Adipose tissue (tissue), 3 donors: ENCODE measurements at regions not wholly inside any gene's neighbourhood (a gene's known extent, or its start where the extent isn't known, plus 50 kb on each side); places are given as distances from the start of the nearest gene placed in this dataset.
"Not testable (repeated sequence)": the region's sequence is repeated elsewhere in the genome, so short reads cannot be mapped to it uniquely, and the experiment has no call there.

Experiments used
- H3K27ac ChIP-seq: one replicate; pipeline ENCODE4 v1.5.1; 2013; ENCODE audit warnings: low read depth, low read length
- WGBS, 3 donors: extraction: QIAGEN DNeasy Blood & Tissue Kit; methylation state at CpG; one replicate each; pipeline ENCODE4 v1.1.7; 2013; 5-methylcytosine and 5-hydroxymethylcytosine counted together
- donor health status: healthy with polysubstance abuse.
- donor health status: Bipolar disorder and iron deficiency.
- donor health status: healthy.

- 67 to 71% (median 67%) methylated on average over 1 of the region's 1 CpG for WGBS, 3 donors
- no peak overlapping the region for H3K27ac ChIP-seq
Observed at GRCh38 chr4:82255657-82256056, 118.1 kb downstream of the HNRNPD start.

GRCh38 chr4:82248903-82249632, 124.7 kb downstream of the HNRNPD start:
- 45 to 59% (median 55%) methylated on average over 4 of the region's 4 CpGs for WGBS, 3 donors

DNA sequence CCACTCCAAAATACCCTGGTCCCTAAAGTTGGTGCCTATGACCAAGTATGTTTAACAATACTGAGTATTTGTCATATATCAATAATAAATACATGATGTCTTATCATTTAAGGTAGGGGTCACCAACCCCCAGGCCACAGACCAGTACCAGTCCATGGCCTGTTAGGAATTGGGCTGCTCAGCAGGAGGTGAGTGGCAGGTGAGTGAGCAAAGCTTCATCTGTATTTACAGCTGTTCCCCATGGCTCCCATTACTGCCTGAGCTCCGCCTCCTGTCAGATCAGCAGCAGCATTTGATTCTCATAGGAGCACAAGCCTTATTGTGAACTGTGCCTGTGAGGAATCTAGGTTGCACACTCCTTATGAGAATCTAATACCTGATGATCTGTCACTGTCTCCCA, 126.2 kb downstream of the HNRNPD start:
- 93 to 96% (median 94%) methylated on average over 1 of the region's 1 CpG for WGBS, 3 donors
- no peak overlapping the region for H3K27ac ChIP-seq

More at GRCh38 chr4:82248903-82249632, 124.7 kb downstream of the HNRNPD start:
- no peak overlapping the region for H3K27ac ChIP-seq

- WGBS, 3 donors = 48 to 63% (median 53%) methylated on average over 3 of the region's 3 CpGs
- H3K27ac ChIP-seq = no peak overlapping the region
Observed at GRCh38 chr4:82247171-82247570, 126.6 kb downstream of the HNRNPD start.

GRCh38 chr4:82241534-82241933, 132.3 kb downstream of the HNRNPD start:
- 82 to 95% (median 94%) methylated on average over 2 of the region's 2 CpGs for WGBS, 3 donors
- H3K27ac ChIP-seq = no peak overlapping the region

GRCh38 chr4:82240410-82240809, 133.4 kb downstream of the HNRNPD start:
- 87 to 92% (median 92%) methylated on average over 7 of the region's 7 CpGs for WGBS, 3 donors
- no peak overlapping the region for H3K27ac ChIP-seq

DNA sequence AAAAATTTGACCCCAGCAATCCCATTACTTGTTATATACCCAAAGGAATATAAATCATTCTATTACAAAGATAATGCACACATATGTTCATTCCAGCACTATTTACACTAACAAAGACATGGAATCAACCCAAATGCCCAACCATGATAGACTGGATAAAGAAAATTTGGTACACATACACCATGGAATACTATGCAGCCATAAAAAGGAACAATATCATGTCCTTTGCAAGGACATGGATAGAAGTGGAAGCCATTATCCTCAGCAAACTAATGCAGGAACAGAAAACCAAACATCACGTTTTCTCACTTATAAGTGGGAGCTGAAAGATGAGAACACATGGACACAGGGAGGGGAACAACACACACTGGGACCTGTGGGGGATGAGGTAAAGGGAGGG, 136.6 kb downstream of the HNRNPD start:
- H3K27ac ChIP-seq = not testable (repeated sequence)
- 65 to 79% (median 79%) methylated on average over 1 of the region's 1 CpG for WGBS, 3 donors

DNA sequence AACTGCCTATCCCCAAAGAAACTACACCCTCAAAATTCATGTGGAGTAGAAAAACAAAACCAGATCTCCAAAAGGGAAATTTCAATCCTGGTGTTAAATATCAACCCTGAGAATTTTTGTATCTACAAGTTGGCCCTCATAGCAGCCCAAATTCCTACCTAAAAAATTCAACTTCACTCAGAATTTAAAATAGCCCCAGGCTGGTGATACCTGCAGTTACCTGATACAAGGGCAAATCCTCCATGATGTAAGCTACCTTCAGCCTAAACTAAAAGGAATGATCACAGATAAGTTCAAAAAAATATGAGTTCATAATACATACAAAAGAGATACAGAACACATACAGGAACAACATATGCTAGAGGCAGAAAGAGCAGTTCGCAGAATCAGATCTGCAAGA, 138.4 kb downstream of the HNRNPD start:
- H3K27ac ChIP-seq = no peak overlapping the region
- WGBS, 3 donors = 76 to 86% (median 81%) methylated on average over 1 of the region's 1 CpG

DNA sequence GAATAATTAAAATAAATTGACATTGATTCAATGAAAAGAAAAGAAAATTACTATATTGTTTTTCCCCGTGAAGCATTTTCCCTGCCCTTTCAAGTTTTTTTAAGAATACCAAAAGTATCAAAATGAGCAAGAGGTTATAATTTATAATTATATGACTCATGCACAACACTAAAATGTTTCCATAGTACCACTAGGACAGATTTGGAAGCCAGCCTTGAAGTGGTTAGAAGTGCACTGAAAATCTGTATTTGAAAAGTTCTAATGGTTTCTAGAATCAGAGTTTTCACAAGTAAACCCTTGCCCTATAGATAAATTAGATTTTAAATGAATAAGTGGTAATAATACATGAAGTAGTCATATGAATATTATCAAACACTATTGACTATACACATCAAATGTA, 140.9 kb downstream of the HNRNPD start:
- 67 to 71% (median 70%) methylated on average over 1 of the region's 1 CpG for WGBS, 3 donors
- no peak overlapping the region for H3K27ac ChIP-seq

DNA sequence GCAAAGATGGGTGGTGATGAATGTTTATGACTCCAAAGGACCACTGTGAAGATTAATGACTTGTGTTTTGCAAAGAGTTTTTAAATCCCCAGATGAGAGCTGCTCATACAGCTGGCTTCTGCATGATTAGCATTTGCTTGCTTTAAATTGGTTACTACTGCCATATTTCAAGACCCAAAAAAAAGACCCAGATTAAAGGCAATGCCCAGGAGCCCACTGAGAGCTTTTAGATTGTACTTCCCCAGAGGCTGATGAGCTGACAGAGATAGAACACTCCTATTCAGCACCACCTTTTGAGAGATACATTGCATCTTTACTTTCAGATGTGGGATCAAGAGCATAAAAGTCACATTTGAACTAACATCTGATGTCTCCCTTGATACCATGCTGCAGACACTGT, 142.0 kb downstream of the HNRNPD start:
- no peak overlapping the region for H3K27ac ChIP-seq

DNA sequence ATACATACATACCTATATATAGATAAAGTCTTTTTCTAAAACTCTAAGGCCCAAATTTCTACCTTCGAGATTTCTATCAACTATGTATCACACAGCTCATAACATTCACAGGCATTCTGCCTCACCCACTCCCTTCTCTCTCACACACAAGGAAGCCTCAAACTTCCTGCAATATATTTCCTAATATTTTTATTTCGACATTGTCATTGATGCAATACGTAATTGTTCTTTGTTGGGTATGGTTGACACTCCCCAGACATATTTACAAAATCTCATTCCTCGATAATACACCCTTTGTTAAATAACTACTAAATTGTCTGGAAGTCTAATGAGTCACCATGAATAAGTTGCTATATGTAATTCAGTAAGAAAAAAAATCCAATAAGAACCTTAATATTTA, 143.5 kb downstream of the HNRNPD start:
- 53 to 71% (median 56%) methylated on average over 4 of the region's 4 CpGs for WGBS, 3 donors
- H3K27ac ChIP-seq = no peak overlapping the region

DNA sequence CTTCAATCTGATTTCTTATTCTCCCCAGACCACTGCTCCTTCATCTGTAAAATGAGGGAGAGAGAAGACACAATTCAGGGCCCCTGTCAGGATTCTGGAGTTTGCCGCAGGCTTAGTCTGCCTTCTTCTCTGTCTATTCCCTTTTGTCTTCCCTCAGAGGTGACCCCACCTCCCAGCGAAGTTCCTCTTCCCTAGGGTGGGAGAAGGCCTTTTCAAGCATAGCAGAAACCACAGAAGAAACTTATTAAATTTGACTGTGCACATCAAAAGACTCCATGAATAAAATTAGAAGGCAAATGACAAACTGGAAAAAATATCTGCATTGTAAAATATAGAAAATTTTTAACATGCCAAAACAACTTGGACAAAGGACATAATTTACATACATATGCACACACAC, 148.8 kb downstream of the HNRNPD start:
- 68 to 75% (median 70%) methylated on average over 2 of the region's 2 CpGs for WGBS, 3 donors

DNA sequence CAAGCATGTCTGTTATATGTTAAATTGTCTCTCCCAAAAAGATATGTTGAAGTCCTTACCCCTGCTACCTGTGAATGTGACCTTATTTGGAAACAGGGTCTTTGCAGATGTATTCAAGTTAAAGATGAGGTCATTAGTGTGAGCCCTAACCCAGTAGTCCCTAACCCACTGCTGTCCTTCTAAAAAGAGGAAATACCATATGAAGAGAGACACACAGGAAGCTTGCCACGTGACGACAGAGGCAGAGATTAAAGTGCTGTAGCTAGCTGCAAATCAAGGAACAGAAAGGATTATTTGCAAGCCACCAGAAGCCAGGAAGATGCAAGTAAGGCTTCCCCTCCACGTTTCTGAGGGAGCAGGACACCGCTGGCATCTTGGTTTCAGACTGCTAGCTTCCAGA, 150.1 kb downstream of the HNRNPD start:
- WGBS, 3 donors = 15 to 21% (median 19%) methylated on average over 4 of the region's 4 CpGs
- no peak overlapping the region for H3K27ac ChIP-seq

More for the DNA sequence above, 148.8 kb downstream of the HNRNPD start:
- no peak overlapping the region for H3K27ac ChIP-seq

DNA sequence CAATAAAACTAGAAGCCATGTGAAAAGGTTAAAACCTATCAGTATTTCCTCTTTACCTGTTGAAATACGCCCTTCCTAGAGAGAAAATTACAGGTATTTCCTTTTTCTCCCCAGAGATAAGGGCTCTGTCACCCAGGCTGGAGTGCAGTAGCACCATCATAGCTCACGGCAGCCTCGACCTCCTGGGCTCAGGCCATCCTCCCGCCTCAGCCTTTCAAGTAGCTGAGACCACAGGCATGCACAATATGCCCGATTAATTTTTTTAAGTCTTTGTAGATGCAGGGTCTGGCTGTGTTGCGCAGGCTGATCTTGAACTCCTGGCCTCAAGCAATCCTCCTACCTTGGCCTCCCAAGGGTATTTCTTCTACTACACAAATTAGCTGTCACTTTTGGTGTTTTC, 154.4 kb downstream of the HNRNPD start:
- WGBS, 3 donors = 63 to 85% (median 79%) methylated on average over 6 of the region's 6 CpGs
- H3K27ac ChIP-seq = no peak overlapping the region

DNA sequence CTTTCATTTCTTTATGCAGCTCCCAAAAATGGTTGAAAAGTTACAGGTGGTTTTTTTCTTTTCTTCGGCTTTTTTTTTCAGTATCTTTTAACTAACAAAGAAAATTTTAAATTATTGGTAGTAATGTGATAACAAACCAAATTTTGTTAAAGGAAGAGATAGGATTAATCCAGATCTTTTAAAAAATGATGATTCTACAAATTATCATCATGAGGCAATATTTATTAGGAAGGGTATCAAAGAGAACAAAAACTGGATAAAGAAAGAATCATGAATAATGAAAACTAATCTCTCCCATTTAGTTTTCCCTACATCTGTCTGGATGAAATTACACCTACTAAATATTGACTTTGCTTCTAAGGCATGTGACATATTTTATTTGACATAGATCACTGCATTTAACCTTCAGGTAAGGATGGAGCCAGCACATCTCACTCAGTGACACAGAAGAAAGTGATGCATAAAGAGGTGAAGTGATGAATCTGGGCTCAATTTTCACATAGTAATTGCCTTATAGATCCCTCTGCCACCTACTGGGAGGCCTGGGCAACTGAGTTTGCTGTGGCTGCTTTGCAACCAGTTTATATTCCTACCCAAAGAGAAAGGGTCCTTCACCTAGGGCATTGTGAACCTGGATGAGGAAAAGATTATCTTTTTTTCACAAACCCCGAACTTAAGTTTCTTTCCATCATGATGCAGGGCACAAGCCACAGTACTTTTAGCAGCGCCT, 155.6 kb downstream of the HNRNPD start:
- WGBS, 3 donors = 67 to 90% (median 83%) methylated on average over 3 of the region's 3 CpGs
- no peak overlapping the region for H3K27ac ChIP-seq

DNA sequence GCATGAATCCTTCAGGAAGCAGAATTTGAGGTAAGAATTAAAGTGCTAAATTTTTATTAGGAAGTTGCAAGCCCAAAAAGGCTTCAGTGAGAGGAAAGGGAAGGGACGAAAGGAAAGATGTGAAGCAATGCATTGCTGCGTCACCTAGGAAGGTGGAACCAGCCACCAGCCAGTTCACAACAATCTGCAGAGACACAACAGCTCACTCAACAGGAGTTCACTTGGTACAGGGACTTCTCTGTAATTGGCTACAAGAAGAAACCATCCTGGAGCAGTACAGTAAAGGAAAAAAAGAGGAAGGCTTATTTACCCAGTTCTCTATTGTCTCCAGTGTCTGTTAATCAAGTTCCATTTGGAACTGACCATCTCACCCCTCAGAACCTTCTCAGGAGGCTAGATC, 157.6 kb downstream of the HNRNPD start:
- WGBS, 3 donors = 58 to 86% (median 84%) methylated on average over 2 of the region's 2 CpGs
- H3K27ac ChIP-seq = no peak overlapping the region

DNA sequence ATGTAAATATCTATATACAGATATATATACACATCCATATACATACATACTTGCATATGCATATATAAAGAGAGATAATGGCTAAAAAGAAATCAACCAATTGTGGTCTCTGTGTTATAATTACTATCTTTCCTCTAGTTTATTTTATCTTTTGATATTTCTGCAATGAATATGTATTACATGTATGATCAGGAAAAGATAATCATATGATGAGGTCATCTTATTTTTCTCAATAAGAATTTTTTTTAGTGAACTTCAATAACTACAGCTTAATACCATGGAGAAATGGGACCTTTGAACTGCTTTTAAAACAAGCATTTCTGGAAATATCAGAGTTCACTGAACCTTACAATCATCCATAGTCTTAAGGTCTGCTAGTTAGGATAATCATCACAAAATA, 158.0 kb downstream of the HNRNPD start:
- no peak overlapping the region for H3K27ac ChIP-seq

GRCh38 chr4:82215039-82215438, 158.8 kb downstream of the HNRNPD start:
- WGBS, 3 donors = 78 to 94% (median 94%) methylated on average over 1 of the region's 1 CpG
- H3K27ac ChIP-seq = no peak overlapping the region

DNA sequence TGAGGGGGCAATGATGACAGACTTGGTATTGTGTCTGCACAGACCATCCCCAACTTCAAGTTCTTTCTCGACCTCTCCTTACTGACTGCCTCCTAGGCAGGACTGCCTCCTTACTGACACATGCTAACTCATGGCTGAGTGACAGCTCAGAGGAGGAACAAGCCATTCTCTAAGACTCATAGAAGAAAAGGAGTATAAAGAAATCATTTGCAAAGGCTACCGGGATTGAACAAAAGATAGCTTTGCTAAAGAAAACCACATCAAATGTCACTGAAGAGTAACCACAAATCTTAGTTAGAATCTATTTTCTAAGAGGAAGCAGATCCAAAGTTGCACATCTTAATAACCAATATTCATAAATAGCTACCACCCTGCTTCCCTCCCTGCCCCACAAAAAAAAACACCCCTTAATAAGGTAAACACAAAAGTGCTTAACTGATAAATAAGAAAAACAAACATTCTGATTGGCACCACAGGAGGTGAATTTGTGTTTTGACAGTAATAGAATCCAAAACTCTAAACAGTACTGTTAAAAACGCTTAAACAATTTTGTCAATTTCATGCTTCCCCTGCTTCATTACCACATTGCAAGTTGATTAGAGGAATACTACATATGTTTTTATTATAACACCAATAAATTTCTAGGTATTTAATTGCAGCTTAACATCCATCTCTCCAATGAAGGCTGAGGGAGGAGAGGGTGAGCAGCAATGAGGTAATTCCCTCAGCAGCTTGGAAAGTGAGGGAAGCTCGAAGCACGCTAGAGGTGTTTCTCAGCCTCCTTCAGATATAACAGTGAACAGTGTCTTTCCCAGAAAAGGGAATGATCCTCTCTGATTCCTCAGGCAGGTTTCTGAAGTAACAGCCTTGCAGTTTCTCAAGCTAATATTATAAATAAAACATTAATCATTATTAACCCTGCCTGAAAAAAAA, 160.0 kb downstream of the HNRNPD start:
- 41 to 63% (median 61%) methylated on average over 5 of the region's 5 CpGs for WGBS, 3 donors
- no peak overlapping the region for H3K27ac ChIP-seq
